T-helper 2 cell (primary cell): ENCODE measurements at regions not wholly inside any gene's neighbourhood (a gene's known extent, or its start where the extent isn't known, plus 50 kb on each side); places are given as distances from the start of the nearest gene placed in this dataset.
"Not testable (repeated sequence)": the region's sequence is repeated elsewhere in the genome, so short reads cannot be mapped to it uniquely, and the experiment has no call there.

ENCODE experiments used
- DNase-seq, 5 experiments: peaks; one replicate each; pipeline versions ENCODE4 v3.0.0 to v3.0.0-alpha.2; 2012 to 2022

- DNase-seq, result no peak
These were observed 190.1 kb upstream of the FOXG1 start for GRCh38 chr14:28576523-28576922.

- no peak for DNase-seq
These were observed 189.4 kb upstream of the FOXG1 start for GRCh38 chr14:28577187-28577586.

- DNase-seq, result no peak
These were observed 188.9 kb upstream of the FOXG1 start for GRCh38 chr14:28577711-28578131.

- DNase-seq, result no peak
These were observed 181.6 kb upstream of the FOXG1 start for GRCh38 chr14:28584951-28585350.

GRCh38 chr14:28589792-28590191 lies 176.8 kb upstream of the FOXG1 start:
- DNase-seq, result no peak

- DNase-seq, result no peak
These were observed 170.2 kb upstream of the FOXG1 start for GRCh38 chr14:28596391-28596790.

- DNase-seq, result no peak
These were observed 167.4 kb upstream of the FOXG1 start for GRCh38 chr14:28599191-28599590.

- no peak for DNase-seq
These were observed 167.0 kb upstream of the FOXG1 start for GRCh38 chr14:28599605-28600004.

GRCh38 chr14:28603606-28604005 lies 163.0 kb upstream of the FOXG1 start:
- no peak for DNase-seq

- no peak for DNase-seq
These were observed 158.9 kb upstream of the FOXG1 start for GRCh38 chr14:28607661-28608060.

- DNase-seq, result no peak
These were observed 158.1 kb upstream of the FOXG1 start for GRCh38 chr14:28608443-28608842.

- peak in 1 of 5 experiments; percentile 17 for DNase-seq
These were observed 157.4 kb upstream of the FOXG1 start for GRCh38 chr14:28608851-28609828.

- no peak for DNase-seq
These were observed 154.2 kb upstream of the FOXG1 start for GRCh38 chr14:28612414-28612813.

GRCh38 chr14:28613532-28613931 lies 153.1 kb upstream of the FOXG1 start:
- DNase-seq, result no peak

- DNase-seq, result no peak
These were observed 139.8 kb upstream of the FOXG1 start for GRCh38 chr14:28626780-28627179.

GRCh38 chr14:28629328-28630004 lies 137.1 kb upstream of the FOXG1 start:
- no peak for DNase-seq

- no peak for DNase-seq
These were observed 136.5 kb upstream of the FOXG1 start for GRCh38 chr14:28630100-28630499.

- DNase-seq, result peak in 1 of 5 experiments; percentile 0
These were observed 131.2 kb upstream of the FOXG1 start for GRCh38 chr14:28635387-28635786.

- DNase-seq, result not testable (repeated sequence)
These were observed 130.8 kb upstream of the FOXG1 start for GRCh38 chr14:28635816-28636215.

GRCh38 chr14:28641189-28641588 lies 125.4 kb upstream of the FOXG1 start:
- not testable (repeated sequence) for DNase-seq

GRCh38 chr14:28651148-28651547 lies 115.4 kb upstream of the FOXG1 start:
- DNase-seq, result no peak

GRCh38 chr14:28652782-28653181 lies 113.8 kb upstream of the FOXG1 start:
- DNase-seq, result no peak

- no peak for DNase-seq
These were observed 113.1 kb upstream of the FOXG1 start for GRCh38 chr14:28653521-28653920.

GRCh38 chr14:28656704-28657255 lies 109.8 kb upstream of the FOXG1 start:
- no peak for DNase-seq
